Midbrain (tissue), 1 donor: ENCODE measurements at regions not wholly inside any gene's neighbourhood (a gene's known extent, or its start where the extent isn't known, plus 50 kb on each side); places are given as distances from the start of the nearest gene placed in this dataset.
"Not testable (repeated sequence)": the region's sequence is repeated elsewhere in the genome, so short reads cannot be mapped to it uniquely, and the experiment has no call there.

ENCODE experiments used
- DNase-seq: peaks from one replicate; lab custom pipeline; 2025; lab: John Stamatoyannopoulos, UW

GRCh38 chr5:68067291-68067690, 148.3 kb upstream of the PIK3R1 start:
- no peak for DNase-seq

DNA sequence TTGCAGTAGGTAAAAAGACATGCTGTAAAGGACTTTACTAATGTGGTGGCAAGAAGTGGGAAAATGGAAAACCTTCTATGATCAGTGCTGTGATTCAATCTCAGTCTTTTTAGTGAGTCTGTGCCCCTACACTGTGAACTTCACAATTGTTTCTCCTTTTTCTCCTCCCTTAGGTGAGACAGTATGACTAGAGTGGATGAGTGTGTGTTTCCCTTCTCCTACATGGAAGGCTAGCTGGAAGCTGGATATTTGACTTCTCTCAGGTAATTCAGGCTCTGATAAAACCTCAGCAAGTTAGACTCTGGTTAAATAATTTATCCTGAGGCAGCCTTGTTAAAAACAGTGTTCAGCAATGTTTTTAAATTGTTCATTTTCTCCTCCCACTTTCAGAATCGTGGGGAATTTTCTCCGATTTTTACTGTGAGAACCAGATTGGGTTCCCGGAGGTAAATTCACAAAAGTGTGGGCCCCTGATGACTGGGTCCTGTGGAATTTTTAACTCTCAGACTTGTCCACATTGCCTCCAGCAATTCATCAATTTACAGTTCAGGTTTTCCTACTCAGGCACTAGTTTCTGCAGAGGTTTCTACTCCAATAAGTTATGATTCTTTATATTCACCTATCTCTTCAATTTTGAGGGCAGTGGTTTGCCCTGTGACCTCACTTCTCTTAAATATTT, 149.1 kb upstream of the PIK3R1 start:
- no peak for DNase-seq

- DNase-seq, result not testable (repeated sequence)
Observed at GRCh38 chr5:68065321-68065720, 150.2 kb upstream of the PIK3R1 start.

DNA sequence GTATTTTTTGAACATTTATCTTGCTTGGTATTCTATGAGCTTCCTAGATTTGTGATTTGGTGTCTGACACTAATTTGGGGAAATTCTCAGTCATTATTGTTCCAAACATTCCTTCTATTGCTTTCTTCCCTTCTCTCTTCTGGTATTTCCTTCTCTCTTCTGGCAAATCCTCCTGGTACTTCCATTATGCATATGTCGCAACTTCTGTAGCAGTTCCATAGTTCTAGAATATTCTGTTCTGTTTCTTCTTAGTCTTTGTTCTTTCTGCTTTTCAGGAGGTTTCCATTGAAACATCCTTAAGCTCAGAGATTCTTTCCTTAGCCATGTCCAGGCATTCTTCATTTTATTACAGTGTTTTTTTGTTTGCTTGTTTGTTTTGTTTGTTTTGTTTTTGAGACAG, 155.2 kb upstream of the PIK3R1 start:
- no peak for DNase-seq

DNA sequence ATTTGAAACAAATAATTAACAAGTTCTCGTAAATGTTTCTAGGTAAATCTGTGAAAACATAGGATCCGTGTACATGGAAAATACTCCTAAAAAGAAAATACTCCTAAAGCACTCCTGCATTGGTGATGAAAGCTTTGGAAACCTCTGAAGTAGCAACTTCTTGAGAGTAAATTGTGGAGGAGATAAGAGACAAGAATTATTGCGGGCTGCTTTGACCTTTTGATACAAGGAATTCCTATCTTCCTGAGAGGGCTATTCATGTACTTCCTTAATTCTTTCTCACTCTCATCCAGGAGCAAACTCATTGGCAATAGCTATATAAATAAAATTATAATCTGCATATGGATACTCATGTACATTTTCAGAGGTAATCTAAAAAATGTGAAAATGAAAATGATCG, 158.4 kb upstream of the PIK3R1 start:
- no peak for DNase-seq

DNA sequence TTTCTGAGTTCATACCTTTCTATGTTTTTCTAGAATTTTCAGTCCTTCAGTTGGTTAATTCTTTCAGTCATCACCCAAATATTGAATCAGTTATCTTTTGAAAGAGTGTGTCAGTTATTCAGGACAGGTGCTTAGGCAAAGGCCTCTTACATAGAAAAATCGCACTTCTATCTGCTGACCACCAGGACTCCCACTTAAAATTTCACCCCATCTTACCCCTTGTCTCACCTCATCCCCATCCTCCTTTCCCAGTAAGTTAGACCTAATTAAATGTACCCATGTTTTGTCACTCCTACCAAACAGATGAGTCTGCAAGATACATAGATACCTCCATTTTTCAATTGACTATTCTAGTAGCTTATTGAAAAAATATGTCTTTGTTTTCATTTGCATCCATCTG, 159.9 kb upstream of the PIK3R1 start:
- DNase-seq, result no peak

GRCh38 chr5:68054638-68055037, 160.9 kb upstream of the PIK3R1 start:
- DNase-seq, result no peak

DNA sequence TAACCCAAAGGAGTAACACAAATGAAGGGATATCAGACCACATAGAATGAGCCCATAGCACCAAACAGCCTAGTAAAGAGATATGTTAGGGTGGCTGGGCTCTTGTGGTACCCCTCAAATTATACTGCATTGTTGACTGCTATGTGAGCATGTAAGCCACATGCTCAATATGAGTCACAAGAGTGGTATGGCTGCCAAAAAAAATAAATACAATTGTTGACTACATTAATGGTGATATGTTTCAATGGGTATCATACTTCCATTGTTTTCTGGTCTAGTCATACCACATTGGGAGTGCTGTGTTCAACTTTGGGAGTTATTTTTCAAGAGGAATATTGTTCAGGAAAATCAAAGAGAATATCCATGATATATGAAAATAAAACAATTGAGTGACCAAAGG, 162.4 kb upstream of the PIK3R1 start:
- DNase-seq, result no peak

GRCh38 chr5:68049053-68049713, 166.4 kb upstream of the PIK3R1 start:
- no peak for DNase-seq

- DNase-seq, result no peak
Observed at GRCh38 chr5:68048516-68048915, 167.0 kb upstream of the PIK3R1 start.

GRCh38 chr5:68048054-68048453, 167.5 kb upstream of the PIK3R1 start:
- not testable (repeated sequence) for DNase-seq

GRCh38 chr5:68047035-68047434, 168.5 kb upstream of the PIK3R1 start:
- DNase-seq, result no peak

DNA sequence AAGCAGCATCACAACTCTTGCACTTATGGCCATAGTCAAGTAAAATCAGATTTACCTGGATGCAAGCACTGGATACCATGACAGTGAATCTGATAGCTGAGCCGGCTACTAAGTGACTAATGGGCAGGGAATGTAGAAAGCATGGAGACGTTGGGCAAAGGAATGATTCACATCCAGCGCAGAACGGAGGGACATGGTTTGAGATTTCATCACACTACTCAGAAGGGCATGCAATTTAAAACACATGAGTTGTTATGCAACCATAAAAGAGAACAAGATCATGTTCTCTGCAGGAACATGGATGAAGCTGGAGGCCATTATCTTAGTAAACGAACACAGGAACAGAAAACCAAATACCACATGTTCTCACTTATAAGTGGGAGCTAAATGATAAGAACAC, 169.1 kb upstream of the PIK3R1 start:
- DNase-seq, result no peak

DNA sequence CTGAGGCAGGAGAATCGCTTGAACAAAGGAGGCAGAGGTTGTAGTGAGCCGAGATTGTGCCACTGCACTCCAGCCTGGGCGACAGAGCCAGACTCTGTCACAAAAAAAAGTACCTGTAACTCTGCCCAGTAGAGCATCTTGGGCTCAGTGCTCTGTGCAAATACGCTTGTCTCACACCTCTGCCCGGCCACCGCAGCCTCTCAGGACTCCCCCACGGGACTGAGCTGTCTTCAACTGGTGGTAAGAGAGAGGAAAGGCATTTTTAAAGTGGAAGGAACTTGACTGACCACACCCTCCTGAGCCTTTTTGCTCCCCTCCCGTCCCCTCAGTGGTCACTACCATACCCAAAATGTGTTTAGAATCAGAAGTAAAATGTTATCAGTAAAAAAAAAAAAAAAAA, 174.3 kb upstream of the PIK3R1 start:
- DNase-seq, result no peak

- no peak for DNase-seq
Observed at GRCh38 chr5:68037546-68037945, 178.0 kb upstream of the PIK3R1 start.

- no peak for DNase-seq
Observed at GRCh38 chr5:68033961-68034571, 181.5 kb upstream of the PIK3R1 start.

- no peak for DNase-seq
Observed at GRCh38 chr5:68033029-68033428, 182.5 kb upstream of the PIK3R1 start.

- no peak for DNase-seq
Observed at GRCh38 chr5:68032216-68032762, 183.3 kb upstream of the PIK3R1 start.

DNA sequence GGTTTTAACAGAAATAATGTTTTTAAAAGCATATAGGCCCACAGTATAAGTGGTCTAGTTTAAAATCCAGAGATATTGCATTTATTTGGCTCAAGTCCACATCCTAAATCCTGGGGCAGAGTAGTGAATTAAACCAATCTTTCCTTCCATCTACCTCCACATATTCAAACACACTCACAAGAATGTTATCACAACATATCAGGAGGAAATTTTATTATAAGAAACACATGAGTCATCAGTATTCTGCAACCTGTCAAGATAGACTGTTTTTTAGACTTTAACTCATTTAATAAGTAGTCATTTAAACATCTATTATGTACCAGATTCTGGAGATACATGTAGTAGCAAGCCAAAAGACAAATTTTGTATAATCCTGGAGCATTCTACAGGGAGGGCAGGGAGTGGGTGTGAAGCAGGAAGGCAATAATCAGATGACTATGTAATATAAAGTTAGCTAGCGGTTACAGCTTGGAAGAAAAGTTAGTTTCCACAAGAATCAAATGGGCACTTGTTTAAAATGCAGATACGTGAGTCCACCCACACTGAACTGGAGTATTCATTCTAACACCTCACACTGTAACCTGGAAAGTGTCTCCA, 187.3 kb upstream of the PIK3R1 start:
- DNase-seq, result no peak

GRCh38 chr5:68027519-68027918, 188.0 kb upstream of the PIK3R1 start:
- DNase-seq, result no peak

DNA sequence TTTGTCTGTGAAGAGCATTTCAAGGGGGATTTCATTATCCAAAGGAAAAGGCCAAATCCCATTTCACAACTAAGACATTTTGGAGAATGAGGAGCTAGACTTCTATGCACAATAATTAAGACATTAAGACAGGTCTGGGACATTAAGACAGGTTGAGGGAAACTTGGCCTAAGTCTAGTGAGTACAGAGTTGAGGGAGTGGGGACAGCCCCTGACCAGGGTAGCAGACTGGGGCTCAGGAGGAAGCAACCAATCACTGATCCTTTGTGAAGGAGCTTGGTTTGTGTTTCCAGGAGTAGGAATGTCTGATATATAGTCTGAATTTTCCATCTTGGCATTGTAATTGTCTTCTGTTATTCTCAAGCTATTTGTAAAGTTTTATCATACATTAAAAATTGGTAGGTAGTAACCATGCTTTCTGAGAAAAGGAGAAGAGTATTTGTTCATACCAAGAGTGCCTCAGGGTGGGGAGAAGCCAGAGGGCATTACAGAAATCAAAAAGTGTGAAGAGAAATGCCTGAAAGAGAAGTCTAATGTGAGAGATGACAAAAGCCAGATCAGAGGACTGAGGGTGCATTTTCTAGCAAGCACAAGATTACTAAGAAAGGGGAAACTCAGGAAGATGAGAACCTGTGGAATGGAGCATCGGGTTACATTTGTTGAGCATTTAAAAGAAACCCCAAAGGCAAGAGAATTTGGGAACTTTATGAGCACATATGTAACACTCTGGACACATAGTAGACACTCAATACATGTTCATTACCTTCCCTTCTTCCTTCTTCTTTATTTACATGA, 189.3 kb upstream of the PIK3R1 start:
- DNase-seq, result no peak

- DNase-seq, result peak; percentile 11
Observed at GRCh38 chr5:68024426-68024825, 191.1 kb upstream of the PIK3R1 start.
